Activated CD4-positive, alpha-beta memory T cell treated with anti-CD3 and anti-CD28 coated beads, Interleukin-2, amount 10 ng/mL, durations not matched to agents 7 days and 5 days (primary cell): ENCODE measurements at regions not wholly inside any gene's neighbourhood (a gene's known extent, or its start where the extent isn't known, plus 50 kb on each side); places are given as distances from the start of the nearest gene placed in this dataset.
"Not testable (repeated sequence)": the region's sequence is repeated elsewhere in the genome, so short reads cannot be mapped to it uniquely, and the experiment has no call there.

ENCODE experiments used
- CTCF ChIA-PET: fragments of 350-600 bp; sonication (Branson Sonifier 250); formaldehyde crosslinking; loops from one replicate; lab custom pipeline; 2021; ENCODE audit warnings: antibody characterized with exemption, inconsistent platforms; lab: Charles Lee
- POLR2A ChIA-PET: fragments of 350-600 bp; sonication (Branson Sonifier 250); formaldehyde crosslinking; loops from one replicate; lab custom pipeline; 2021; ENCODE audit warnings: antibody characterized with exemption; lab: Charles Lee
- DNase-seq: peaks from one replicate; pipeline ENCODE4 v3.0.0-alpha.2; 2020
- H3K27ac Mint-ChIP-seq: one replicate; pipeline ENCODE4 v1.8.0; 2021; ENCODE audit warnings: mild to moderate bottlenecking, mixed read lengths
- H3K27me3 Mint-ChIP-seq: one replicate; pipeline ENCODE4 v1.8.0; 2021; ENCODE audit warnings: mixed read lengths
- H3K36me3 Mint-ChIP-seq: one replicate; pipeline ENCODE4 v1.8.0; 2021; ENCODE audit warnings: low read depth, mixed read lengths
- H3K4me1 Mint-ChIP-seq: one replicate; pipeline ENCODE4 v1.8.0; 2021; ENCODE audit warnings: mixed read lengths
- H3K4me3 Mint-ChIP-seq: one replicate; pipeline ENCODE4 v1.8.0; 2021; ENCODE audit warnings: mild to moderate bottlenecking, mixed read lengths
- H3K9me3 Mint-ChIP-seq: one replicate; pipeline ENCODE4 v1.8.0; 2021; ENCODE audit warnings: mixed read lengths

GRCh38 chr2:184993746-184994145, 395.4 kb downstream of the ZNF804A start:
- Mint-ChIP-seq H3K36me3 (no peaks in the 10 kb centered on the region), H3K27me3 (no peaks in the 10 kb centered on the region), H3K4me3 (no peak overlapping the region), H3K9me3 (peaks cover 7% of the 10 kb centered on the region), H3K4me1 (no peaks in the 10 kb centered on the region), H3K27ac (no peak overlapping the region)
- no peak for DNase-seq
- ChIA-PET POLR2A (no interaction called here), CTCF (no interaction called here)

GRCh38 chr2:185006481-185006880, 408.2 kb downstream of the ZNF804A start:
- Mint-ChIP-seq H3K27ac (no peak overlapping the region), H3K36me3 (no peaks in the 10 kb centered on the region), H3K9me3 (peaks cover 17% of the 10 kb centered on the region), H3K4me3 (no peak overlapping the region), H3K4me1 (no peaks in the 10 kb centered on the region), H3K27me3 (no peaks in the 10 kb centered on the region)
- ChIA-PET CTCF (no interaction called here), POLR2A (no interaction called here)
- no peak for DNase-seq

- CTCF ChIA-PET = no interaction called here
- no peaks in the 10 kb centered on the region for H3K4me1 Mint-ChIP-seq
- no peak for DNase-seq
- no peak overlapping the region for H3K4me3 Mint-ChIP-seq
- POLR2A ChIA-PET = no interaction called here
- no peaks in the 10 kb centered on the region for H3K36me3 Mint-ChIP-seq
- H3K27me3 Mint-ChIP-seq = no peaks in the 10 kb centered on the region
- H3K27ac Mint-ChIP-seq = no peak overlapping the region
- H3K9me3 Mint-ChIP-seq = peaks cover 20% of the 10 kb centered on the region
Observed at GRCh38 chr2:185012643-185013042, 414.3 kb downstream of the ZNF804A start.

GRCh38 chr2:185014076-185014475, 415.7 kb downstream of the ZNF804A start:
- Mint-ChIP-seq H3K27ac (no peak overlapping the region), H3K9me3 (peaks cover 16% of the 10 kb centered on the region), H3K36me3 (no peaks in the 10 kb centered on the region), H3K4me1 (no peaks in the 10 kb centered on the region), H3K27me3 (no peaks in the 10 kb centered on the region), H3K4me3 (no peak overlapping the region)
- ChIA-PET POLR2A (no interaction called here), CTCF (no interaction called here)
- DNase-seq = no peak

- H3K27me3 Mint-ChIP-seq, H3K27ac Mint-ChIP-seq, POLR2A ChIA-PET, CTCF ChIA-PET, DNase-seq, H3K4me3 Mint-ChIP-seq, H3K4me1 Mint-ChIP-seq, H3K36me3 Mint-ChIP-seq: not testable (repeated sequence)
- peaks cover 14% of the 10 kb centered on the region for H3K9me3 Mint-ChIP-seq
Observed at GRCh38 chr2:185025891-185026290, 427.6 kb downstream of the ZNF804A start.

- H3K27ac Mint-ChIP-seq = no peak overlapping the region
- no peaks in the 10 kb centered on the region for H3K27me3 Mint-ChIP-seq
- no peaks in the 10 kb centered on the region for H3K4me1 Mint-ChIP-seq
- ChIA-PET CTCF (no interaction called here), POLR2A (no interaction called here)
- H3K4me3 Mint-ChIP-seq = no peak overlapping the region
- peaks cover 8% of the 10 kb centered on the region for H3K9me3 Mint-ChIP-seq
- no peak for DNase-seq
- H3K36me3 Mint-ChIP-seq = no peaks in the 10 kb centered on the region
Observed at GRCh38 chr2:185035906-185036305, 437.6 kb downstream of the ZNF804A start.

- Mint-ChIP-seq H3K4me3 (no peak overlapping the region), H3K27me3 (no peaks in the 10 kb centered on the region), H3K36me3 (no peaks in the 10 kb centered on the region), H3K4me1 (no peaks in the 10 kb centered on the region), H3K9me3 (peaks cover 6% of the 10 kb centered on the region), H3K27ac (no peak overlapping the region)
- no peak for DNase-seq
- ChIA-PET POLR2A (no interaction called here), CTCF (no interaction called here)
Observed at GRCh38 chr2:185044323-185044874, 446.1 kb downstream of the ZNF804A start.

GRCh38 chr2:185050804-185051203, 452.5 kb downstream of the ZNF804A start:
- no peaks in the 10 kb centered on the region for H3K27me3 Mint-ChIP-seq
- ChIA-PET POLR2A (no interaction called here), CTCF (no interaction called here)

GRCh38 chr2:185063761-185064160, 465.4 kb downstream of the ZNF804A start:
- no peaks in the 10 kb centered on the region for H3K36me3 Mint-ChIP-seq
- H3K4me1 Mint-ChIP-seq = no peaks in the 10 kb centered on the region
- CTCF ChIA-PET = no interaction called here
- no peak overlapping the region for H3K4me3 Mint-ChIP-seq
- H3K9me3 Mint-ChIP-seq = peaks cover 3% of the 10 kb centered on the region
- no peak for DNase-seq
- H3K27me3 Mint-ChIP-seq = no peaks in the 10 kb centered on the region
- POLR2A ChIA-PET = no interaction called here
- H3K27ac Mint-ChIP-seq = no peak overlapping the region

More at GRCh38 chr2:185050804-185051203, 452.5 kb downstream of the ZNF804A start:
- DNase-seq = no peak
- Mint-ChIP-seq H3K9me3 (peaks cover 1% of the 10 kb centered on the region), H3K36me3 (no peaks in the 10 kb centered on the region), H3K4me1 (no peaks in the 10 kb centered on the region), H3K27ac (no peak overlapping the region), H3K4me3 (no peak overlapping the region)

GRCh38 chr2:185066128-185066527, 467.8 kb downstream of the ZNF804A start:
- DNase-seq = no peak
- ChIA-PET CTCF (no interaction called here), POLR2A (no interaction called here)
- Mint-ChIP-seq H3K4me1 (no peaks in the 10 kb centered on the region), H3K4me3 (no peak overlapping the region), H3K27ac (no peak overlapping the region), H3K9me3 (no peaks in the 10 kb centered on the region), H3K27me3 (no peaks in the 10 kb centered on the region), H3K36me3 (no peaks in the 10 kb centered on the region)

- no peaks in the 10 kb centered on the region for H3K9me3 Mint-ChIP-seq
- H3K4me1 Mint-ChIP-seq = no peaks in the 10 kb centered on the region
- ChIA-PET POLR2A (no interaction called here), CTCF (no interaction called here)
- H3K27ac Mint-ChIP-seq = no peak overlapping the region
- no peaks in the 10 kb centered on the region for H3K27me3 Mint-ChIP-seq
- no peak for DNase-seq
- no peak overlapping the region for H3K4me3 Mint-ChIP-seq
- H3K36me3 Mint-ChIP-seq = no peaks in the 10 kb centered on the region
Observed at GRCh38 chr2:185069107-185069506, 470.8 kb downstream of the ZNF804A start.

GRCh38 chr2:185074156-185074555, 475.8 kb downstream of the ZNF804A start:
- no peaks in the 10 kb centered on the region for H3K4me1 Mint-ChIP-seq
- no peaks in the 10 kb centered on the region for H3K27me3 Mint-ChIP-seq
- DNase-seq = no peak
- no peak overlapping the region for H3K27ac Mint-ChIP-seq
- ChIA-PET POLR2A (no interaction called here), CTCF (no interaction called here)
- no peaks in the 10 kb centered on the region for H3K36me3 Mint-ChIP-seq
- no peak overlapping the region for H3K4me3 Mint-ChIP-seq
- H3K9me3 Mint-ChIP-seq = peaks cover 4% of the 10 kb centered on the region

GRCh38 chr2:185082749-185083148, 484.4 kb downstream of the ZNF804A start:
- Mint-ChIP-seq H3K4me1 (no peaks in the 10 kb centered on the region), H3K27ac (no peak overlapping the region), H3K36me3 (no peaks in the 10 kb centered on the region), H3K27me3 (no peaks in the 10 kb centered on the region), H3K9me3 (peaks cover 4% of the 10 kb centered on the region), H3K4me3 (no peak overlapping the region)
- no peak for DNase-seq
- ChIA-PET POLR2A (no interaction called here), CTCF (no interaction called here)

- no peaks in the 10 kb centered on the region for H3K27me3 Mint-ChIP-seq
- H3K4me3 Mint-ChIP-seq = no peak overlapping the region
- no peak for DNase-seq
Observed at GRCh38 chr2:185108588-185108987, 510.3 kb downstream of the ZNF804A start.

More at GRCh38 chr2:185108588-185108987, 510.3 kb downstream of the ZNF804A start:
- Mint-ChIP-seq H3K27ac (no peak overlapping the region), H3K9me3 (peaks cover 10% of the 10 kb centered on the region), H3K4me1 (no peaks in the 10 kb centered on the region), H3K36me3 (no peaks in the 10 kb centered on the region)
- CTCF ChIA-PET = no interaction called here
- POLR2A ChIA-PET = no interaction called here
